ENCODE measurements at regions not wholly inside any gene's neighbourhood (a gene's known extent, or its start where the extent isn't known, plus 50 kb on each side); places are given as distances from the start of the nearest gene placed in this dataset.

DNA sequence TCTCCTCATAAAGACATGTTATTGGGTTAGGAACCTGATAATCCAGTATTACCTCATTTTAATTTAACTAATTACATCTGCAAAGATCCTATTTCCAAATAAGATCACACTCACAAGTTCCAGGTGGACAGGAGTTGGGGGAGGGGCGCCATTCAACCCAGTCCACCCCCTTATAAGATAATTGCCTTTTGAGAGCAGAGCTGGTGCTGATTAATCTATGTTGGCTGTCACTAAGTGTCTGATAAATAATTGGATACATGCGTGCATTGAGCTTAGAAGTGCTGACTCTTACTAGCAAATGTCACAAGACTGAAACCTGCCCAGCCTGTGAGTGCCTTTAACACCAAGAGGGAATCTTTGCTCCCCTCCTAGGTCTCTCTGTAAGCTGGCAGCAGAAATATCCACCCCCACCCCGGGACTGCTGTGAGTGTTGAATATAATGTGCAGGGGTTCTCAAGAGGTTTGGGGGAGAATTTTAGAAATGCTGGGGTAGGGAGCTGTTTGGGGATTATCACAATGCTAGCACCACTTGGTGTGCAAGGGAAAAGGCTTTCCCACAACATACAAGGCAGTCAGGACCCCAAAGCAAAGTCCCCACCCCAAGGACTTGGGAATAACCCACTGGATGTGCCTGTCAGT, 87.5 kb downstream of the ANKRD60 start:
- H3K27me3 ChIP-seq (ENCODE audit: control insufficient read depth, insufficient read depth, low read length), result peaks cover 9% of the 10 kb centered on the region
- H3K4me1 ChIP-seq (ENCODE audit: control insufficient read depth, insufficient read depth, low read length), result no peaks in the 10 kb centered on the region
- no CpG with 5 or more reads among the region's 3 CpGs for WGBS, 2 experiments (ENCODE audit: extremely low coverage in 2 of 2, insufficient read length in 1 of 2)
- dilution Hi-C loops (cut with HindIII; ENCODE audit: low sequenced_read_pairs, unreplicated experiment) (no loop called here), in situ Hi-C loops (cut with MboI; ENCODE audit: low sequenced_read_pairs) (no loop called here), intact Hi-C loops (cut with micrococcal nuclease) (no loop called here)
- no peak overlapping the region for H2BK15ac ChIP-seq (ENCODE audit: low read depth, low read length)
- no peak overlapping the region for H3K18ac ChIP-seq (ENCODE audit: low read depth, low read length)
- no peak overlapping the region for H4K5ac ChIP-seq (ENCODE audit: low read depth, low read length)
- no peaks in the 10 kb centered on the region for H3K9me3 ChIP-seq (ENCODE audit: control insufficient read depth, insufficient read depth, low read length)
- H2BK120ac ChIP-seq (ENCODE audit: low read depth, low read length), result no peak overlapping the region
- no peak overlapping the region for H3K56ac ChIP-seq (ENCODE audit: extremely low read depth, insufficient read depth, low read length)
- H3K23ac ChIP-seq (ENCODE audit: low read depth, low read length), result no peak overlapping the region
- no peak overlapping the region for H2AFZ ChIP-seq (replicated peaks; ENCODE audit: low read length, poor library complexity)
- H3K9ac ChIP-seq (ENCODE audit: low read depth, low read length), result no peak overlapping the region
- H2AK5ac ChIP-seq (ENCODE audit: low read depth, low read length), result no peak overlapping the region
- H3K79me1 ChIP-seq (ENCODE audit: low read depth in 1 of 2, low read length in 2 of 2), result no peaks in the 10 kb centered on the region
- no peak overlapping the region for H3K4ac ChIP-seq (ENCODE audit: low read depth, low read length)
- POLR2A ChIA-PET (ENCODE audit: unreplicated experiment), result no interaction called here
- no peak overlapping the region for H2AK9ac ChIP-seq (replicated peaks; ENCODE audit: low read depth, low read length, poor library complexity)
- H3K27ac ChIP-seq (ENCODE audit: insufficient read depth, low read length), result no peak overlapping the region
- BruUV-seq (replicated peaks), result no TSS peak
- H3K9me1 ChIP-seq (ENCODE audit: insufficient read depth, low read length), result no peaks in the 10 kb centered on the region
- H4K91ac ChIP-seq (ENCODE audit: insufficient read depth, low read depth, low read length), result no peak overlapping the region
- H2BK20ac ChIP-seq (ENCODE audit: low read depth, low read length), result no peak overlapping the region
- H4K20me1 ChIP-seq (ENCODE audit: insufficient read depth, low read length), result no peaks in the 10 kb centered on the region; the same call in 1 of the 2 replicates
- no peak for TF ChIP-seq RFX5 (IDR thresholded peaks at IDR 0.05; ENCODE audit: low read depth, low read length)
- TF ChIP-seq RCOR1 (IDR thresholded peaks at IDR 0.05; ENCODE audit: insufficient replicate concordance, low read length), result no peak
- no peak for TF ChIP-seq POLR2A (IDR thresholded peaks at IDR 0.05; ENCODE audit: low read depth, low read length)
- TF ChIP-seq, protein P1, sequence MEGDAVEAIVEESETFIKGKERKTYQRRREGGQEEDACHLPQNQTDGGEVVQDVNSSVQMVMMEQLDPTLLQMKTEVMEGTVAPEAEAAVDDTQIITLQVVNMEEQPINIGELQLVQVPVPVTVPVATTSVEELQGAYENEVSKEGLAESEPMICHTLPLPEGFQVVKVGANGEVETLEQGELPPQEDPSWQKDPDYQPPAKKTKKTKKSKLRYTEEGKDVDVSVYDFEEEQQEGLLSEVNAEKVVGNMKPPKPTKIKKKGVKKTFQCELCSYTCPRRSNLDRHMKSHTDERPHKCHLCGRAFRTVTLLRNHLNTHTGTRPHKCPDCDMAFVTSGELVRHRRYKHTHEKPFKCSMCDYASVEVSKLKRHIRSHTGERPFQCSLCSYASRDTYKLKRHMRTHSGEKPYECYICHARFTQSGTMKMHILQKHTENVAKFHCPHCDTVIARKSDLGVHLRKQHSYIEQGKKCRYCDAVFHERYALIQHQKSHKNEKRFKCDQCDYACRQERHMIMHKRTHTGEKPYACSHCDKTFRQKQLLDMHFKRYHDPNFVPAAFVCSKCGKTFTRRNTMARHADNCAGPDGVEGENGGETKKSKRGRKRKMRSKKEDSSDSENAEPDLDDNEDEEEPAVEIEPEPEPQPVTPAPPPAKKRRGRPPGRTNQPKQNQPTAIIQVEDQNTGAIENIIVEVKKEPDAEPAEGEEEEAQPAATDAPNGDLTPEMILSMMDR (conservative IDR thresholded peaks at IDR 0.05; ENCODE audit: low read depth, low read length), result no peak
- no peak for TF ChIP-seq RAD21 (IDR thresholded peaks at IDR 0.05; ENCODE audit: low read length)
- no peak for TF ChIP-seq BHLHE40 (IDR thresholded peaks at IDR 0.05; ENCODE audit: low read depth, low read length)
- no peak for TF ChIP-seq SMC3 (IDR thresholded peaks at IDR 0.05; ENCODE audit: low read depth, low read length)
- no peak for TF ChIP-seq USF2 (IDR thresholded peaks at IDR 0.05; ENCODE audit: low read depth, low read length)
- TF ChIP-seq MXI1 (IDR thresholded peaks at IDR 0.05; ENCODE audit: borderline replicate concordance, low read depth, low read length), result no peak
- TF ChIP-seq NFE2L2 (IDR thresholded peaks at IDR 0.05; ENCODE audit: low read depth, low read length), result no peak
- no peak for TF ChIP-seq CHD1 (IDR thresholded peaks at IDR 0.05; ENCODE audit: low read depth, low read length)
- no peak for TF ChIP-seq ELK1 (IDR thresholded peaks at IDR 0.05; ENCODE audit: borderline replicate concordance, low read depth, low read length)
- no peak for TF ChIP-seq CEBPB (IDR thresholded peaks at IDR 0.05; ENCODE audit: low read depth, low read length)
- H4K8ac ChIP-seq (ENCODE audit: low read depth in 2 of 2, low read length in 2 of 2), result no peak overlapping the region
- ATAC-seq (ENCODE audit: low read depth), result no peak
- DNase-seq, result no peak
- no peak overlapping the region for H3K4me2 ChIP-seq (ENCODE audit: low read depth, low read length)
- H2BK5ac ChIP-seq (ENCODE audit: low read depth, low read length, poor library complexity, severe bottlenecking), result no peak overlapping the region
- H3K14ac ChIP-seq (replicated peaks; ENCODE audit: low read depth, low read length), result no peak overlapping the region
- no peak overlapping the region for H3K4me3 ChIP-seq (ENCODE audit: insufficient read depth, low read depth, low read length)
- no peaks in the 10 kb centered on the region for H3K36me3 ChIP-seq (ENCODE audit: control insufficient read depth, insufficient read depth, low read length)
- CTCF ChIA-PET, result no interaction called here

All from IMR-90 (cell line).